ENCODE measurements at regions not wholly inside any gene's neighbourhood (a gene's known extent, or its start where the extent isn't known, plus 50 kb on each side); places are given as distances from the start of the nearest gene placed in this dataset.
A peak's percentile ranks its signal among the peaks of the same experiment; 100 is the strongest.

DNA sequence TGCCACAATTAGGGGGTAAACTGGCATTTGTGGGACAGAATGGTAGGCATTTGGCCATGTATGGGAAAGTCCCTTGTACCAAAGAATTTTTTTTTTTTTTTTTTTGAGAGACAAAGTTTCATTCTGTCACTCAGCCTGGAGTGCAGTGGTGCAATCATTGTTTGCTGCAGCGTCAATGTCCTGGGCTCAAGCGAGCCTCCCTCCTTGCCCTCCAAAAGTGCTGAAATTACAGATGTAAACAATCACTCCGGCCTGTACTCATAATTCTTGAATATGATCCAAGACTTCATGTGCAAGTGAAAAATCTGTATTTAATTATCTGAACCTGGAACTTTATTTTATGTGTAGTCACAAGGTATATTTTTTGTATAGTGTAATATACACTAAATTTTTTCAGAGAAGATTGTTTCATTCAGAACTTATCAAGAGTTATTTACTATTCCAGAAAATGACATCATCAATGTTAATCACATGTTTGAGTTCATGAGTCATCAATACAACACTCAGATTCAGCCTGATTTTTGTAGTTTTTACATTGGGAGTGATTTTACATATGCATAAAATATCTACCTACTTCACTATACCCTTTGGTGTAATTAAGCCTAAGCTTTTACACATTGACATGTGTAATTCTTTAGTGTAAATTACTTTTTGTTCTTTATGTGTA is 138.7 kb upstream of the L3MBTL4 start:
- FAIRE-seq (no peak), ATAC-seq (no peak), DNase-seq (ENCODE audit: low spot score) (no peak)
- 0% methylated on average over 3 of the region's 3 CpGs for WGBS (ENCODE audit: low lambda C conversion rate)
- Histone ChIP-seq H2AFZ (ENCODE audit: low read length) (no peak overlapping the region), H3K27ac (ENCODE audit: extremely low read length, insufficient read depth, low read length) (no peak overlapping the region), H3K4me1 (ENCODE audit: insufficient read depth, low read length) (no peaks in the 10 kb centered on the region), H3K9ac (ENCODE audit: insufficient read depth, low read depth, low read length) (no peak overlapping the region), H3K79me2 (ENCODE audit: insufficient read depth, low read length) (no peaks in the 10 kb centered on the region), H3K36me3 (replicated peaks in 1 of 2; ENCODE audit: control insufficient read depth in 1 of 2, insufficient read depth in 2 of 2, low read length in 2 of 2) (no peaks in the 10 kb centered on the region), H3K27me3 (ENCODE audit: control insufficient read depth in 1 of 2, insufficient read depth in 2 of 2, low read length in 2 of 2) (peaks cover 0 to 7% of the 10 kb centered on the region in 2 experiments; a peak in 3 of 5 replicates), H3K4me2 (ENCODE audit: low read depth, low read length) (no peak overlapping the region), H3K4me3 (replicated peaks in 1 of 3; ENCODE audit: insufficient read depth in 1 of 3, low read depth in 2 of 3, low read length in 3 of 3) (no peak overlapping the region), H3K9me3 (ENCODE audit: low read length) (no peaks in the 10 kb centered on the region), H4K20me1 (ENCODE audit: insufficient read depth, low read length) (no peaks in the 10 kb centered on the region)
- intact Hi-C loops (cut with micrococcal nuclease; ENCODE audit: unreplicated experiment), result no loop called here
- ChIA-PET POLR2A (no interaction called here), CTCF (ENCODE audit: low intra/inter-chr PET ratio, low total read pairs) (no interaction called here)
- in situ Hi-C loops (cut with HindIII; ENCODE audit: extremely low pct_ligation_motif_present, low pct_unique_long_range_greater_than_20kb), result no loop called here
- BruUV-seq (replicated peaks), result no TSS peak
- no peak for TF ChIP-seq ZFP36L2 (CRISPR knock-in tag; IDR thresholded peaks at IDR 0.05)
- TF ChIP-seq CREB1 (IDR thresholded peaks at IDR 0.05), result peak; percentile 78
- no peak for TF ChIP-seq CREB1 (CRISPR knock-in tag; IDR thresholded peaks at IDR 0.05)
- peak; percentile 92 for TF ChIP-seq ATF7 (IDR thresholded peaks at IDR 0.05)
- TF ChIP-seq ATF7 (CRISPR knock-in tag; IDR thresholded peaks at IDR 0.05), result no peak

DNA sequence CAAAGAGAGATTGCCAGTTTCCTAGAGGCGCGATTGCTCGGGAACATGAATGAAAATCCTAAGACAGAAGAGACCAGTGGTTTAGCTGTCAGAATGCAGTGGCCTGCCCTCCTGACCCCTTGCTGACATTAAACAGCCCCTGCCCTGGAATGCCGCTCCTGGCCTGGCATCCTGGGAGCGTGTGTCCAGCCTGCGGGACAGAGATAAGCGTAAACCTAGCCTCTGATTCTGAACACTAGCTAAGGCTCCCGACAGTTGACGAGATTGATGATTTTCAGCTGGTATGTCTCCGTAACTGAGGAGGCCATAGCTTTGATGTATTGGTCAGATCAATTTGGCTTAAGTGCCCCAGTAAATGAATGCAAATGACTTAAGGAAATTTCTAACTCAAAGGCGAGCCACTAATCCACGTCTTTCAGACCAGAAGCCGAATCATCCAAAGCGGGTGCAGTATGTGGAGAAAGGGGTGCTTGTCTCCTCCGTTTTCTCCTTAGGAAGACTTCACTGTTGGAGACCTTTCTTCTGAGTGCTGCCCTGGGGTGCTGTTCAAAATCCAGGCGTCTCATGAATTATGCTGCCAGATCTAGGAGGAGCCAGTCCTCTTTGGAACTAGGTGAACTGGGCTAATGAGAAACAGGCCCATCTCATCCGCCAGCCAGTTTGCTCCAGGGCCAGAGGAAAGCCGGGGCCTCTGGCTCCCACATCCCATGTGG is 142.5 kb upstream of the L3MBTL4 start:
- TF ChIP-seq ZMYM2 (CRISPR knock-in tag; IDR thresholded peaks at IDR 0.05), result no peak
- no peak for TF ChIP-seq ZNF773 (CRISPR knock-in tag; IDR thresholded peaks at IDR 0.05; ENCODE audit: borderline replicate concordance)
- TF ChIP-seq PAF1 (CRISPR knock-in tag; IDR thresholded peaks at IDR 0.05), result no peak
- TF ChIP-seq PTBP1 (IDR thresholded peaks at IDR 0.05; ENCODE audit: low read depth, low read length, poor library complexity, severe bottlenecking), result no peak
- no peak for TF ChIP-seq PHF21A (CRISPR knock-in tag; IDR thresholded peaks at IDR 0.05)
- TF ChIP-seq PHB2 (IDR thresholded peaks at IDR 0.05; ENCODE audit: partially characterized antibody), result no peak
- no peak for TF ChIP-seq MBNL3 (CRISPR knock-in tag; conservative IDR thresholded peaks at IDR 0.05)
- TF ChIP-seq, protein P1, sequence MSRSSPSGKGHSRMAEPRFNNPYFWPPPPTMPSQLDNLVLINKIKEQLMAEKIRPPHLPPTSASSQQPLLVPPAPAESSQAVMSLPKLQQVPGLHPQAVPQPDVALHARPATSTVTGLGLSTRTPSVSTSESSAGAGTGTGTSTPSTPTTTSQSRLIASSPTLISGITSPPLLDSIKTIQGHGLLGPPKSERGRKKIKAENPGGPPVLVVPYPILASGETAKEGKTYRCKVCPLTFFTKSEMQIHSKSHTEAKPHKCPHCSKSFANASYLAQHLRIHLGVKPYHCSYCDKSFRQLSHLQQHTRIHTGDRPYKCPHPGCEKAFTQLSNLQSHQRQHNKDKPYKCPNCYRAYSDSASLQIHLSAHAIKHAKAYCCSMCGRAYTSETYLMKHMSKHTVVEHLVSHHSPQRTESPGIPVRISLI (CRISPR knock-in tag; IDR thresholded peaks at IDR 0.05; ENCODE audit: borderline replicate concordance), result no peak
- no peak for TF ChIP-seq RFX5 (IDR thresholded peaks at IDR 0.05; ENCODE audit: low read depth, low read length)
- TF ChIP-seq NR3C1 (CRISPR knock-in tag; IDR thresholded peaks at IDR 0.05), result no peak
- CTCF ChIA-PET (ENCODE audit: low intra/inter-chr PET ratio, low total read pairs), result no interaction called here
- no peak for DNase-seq (ENCODE audit: low spot score)
- no peak for ATAC-seq
- Histone ChIP-seq H3K4me2 (ENCODE audit: low read depth, low read length) (no peak overlapping the region), H3K27ac (ENCODE audit: extremely low read length, insufficient read depth, low read length) (no peak overlapping the region), H3K4me3 (replicated peaks in 1 of 3; ENCODE audit: insufficient read depth in 1 of 3, low read depth in 2 of 3, low read length in 3 of 3) (no peak overlapping the region), H3K4me1 (ENCODE audit: insufficient read depth, low read length) (no peaks in the 10 kb centered on the region), H3K9me3 (ENCODE audit: low read length) (no peaks in the 10 kb centered on the region), H3K79me2 (ENCODE audit: insufficient read depth, low read length) (no peaks in the 10 kb centered on the region), H3K36me3 (replicated peaks in 1 of 2; ENCODE audit: control insufficient read depth in 1 of 2, insufficient read depth in 2 of 2, low read length in 2 of 2) (no peaks in the 10 kb centered on the region), H4K20me1 (ENCODE audit: insufficient read depth, low read length) (no peaks in the 10 kb centered on the region), H3K27me3 (ENCODE audit: control insufficient read depth in 1 of 2, insufficient read depth in 2 of 2, low read length in 2 of 2) (peaks cover 0 to 10% of the 10 kb centered on the region in 2 experiments; a peak in 4 of 5 replicates), H2AFZ (ENCODE audit: low read length) (no peak overlapping the region), H3K9ac (ENCODE audit: insufficient read depth, low read depth, low read length) (no peak overlapping the region)
- in situ Hi-C loops (cut with HindIII; ENCODE audit: extremely low pct_ligation_motif_present, low pct_unique_long_range_greater_than_20kb) (no loop called here), intact Hi-C loops (cut with micrococcal nuclease; ENCODE audit: unreplicated experiment) (no loop called here)
- no peak for FAIRE-seq
- WGBS (ENCODE audit: low lambda C conversion rate), result 64% methylated on average over 11 of the region's 18 CpGs
- POLR2A ChIA-PET, result no interaction called here
- no TSS peak for BruUV-seq (replicated peaks)
